ENCODE measurements at regions not wholly inside any gene's neighbourhood (a gene's known extent, or its start where the extent isn't known, plus 50 kb on each side); places are given as distances from the start of the nearest gene placed in this dataset.

- TF ChIP-seq CTCF (IDR thresholded peaks at IDR 0.05) (no peak), POLR2A (IDR thresholded peaks at IDR 0.05) (no peak), POLR2AphosphoS5 (IDR thresholded peaks at IDR 0.05; ENCODE audit: insufficient read depth in 1 of 2, low read depth in 1 of 2) (no peak)
- Histone ChIP-seq H3K27me3 (no peaks in the 10 kb centered on the region), H3K27ac (no peak overlapping the region), H3K4me1 (no peaks in the 10 kb centered on the region), H3K36me3 (no peaks in the 10 kb centered on the region), H3K9me3 (no peaks in the 10 kb centered on the region), H3K4me3 (no peak overlapping the region)
- intact Hi-C loops (cut with DNase I), result no loop called here
- DNase-seq (ENCODE audit: extremely low spot score in 2 of 2), result no peak
These were observed 178.6 kb downstream of the MYCN start for GRCh38 chr2:16118611-16119590.

GRCh38 chr2:16117791-16118610 is 177.7 kb downstream of the MYCN start:
- H3K27ac ChIP-seq, result no peak overlapping the region
- no peaks in the 10 kb centered on the region for H3K9me3 ChIP-seq
- no peaks in the 10 kb centered on the region for H3K36me3 ChIP-seq
- no peak for DNase-seq (ENCODE audit: extremely low spot score in 2 of 2)
- no peak overlapping the region for H3K4me3 ChIP-seq
- intact Hi-C loops (cut with DNase I), result no loop called here
- H3K4me1 ChIP-seq, result no peaks in the 10 kb centered on the region
- no peak for TF ChIP-seq CTCF (IDR thresholded peaks at IDR 0.05)
- TF ChIP-seq POLR2A (IDR thresholded peaks at IDR 0.05), result no peak
- TF ChIP-seq POLR2AphosphoS5 (IDR thresholded peaks at IDR 0.05; ENCODE audit: insufficient read depth in 1 of 2, low read depth in 1 of 2), result no peak
- no peaks in the 10 kb centered on the region for H3K27me3 ChIP-seq

GRCh38 chr2:16117021-16117700 is 176.8 kb downstream of the MYCN start:
- intact Hi-C loops (cut with DNase I), result no loop called here
- DNase-seq (ENCODE audit: extremely low spot score in 2 of 2), result no peak
- Histone ChIP-seq H3K9me3 (no peaks in the 10 kb centered on the region), H3K36me3 (no peaks in the 10 kb centered on the region), H3K27ac (no peak overlapping the region), H3K4me1 (no peaks in the 10 kb centered on the region), H3K27me3 (no peaks in the 10 kb centered on the region), H3K4me3 (no peak overlapping the region)
- TF ChIP-seq POLR2A (IDR thresholded peaks at IDR 0.05), result no peak
- TF ChIP-seq POLR2AphosphoS5 (IDR thresholded peaks at IDR 0.05; ENCODE audit: insufficient read depth in 1 of 2, low read depth in 1 of 2), result no peak
- TF ChIP-seq CTCF (IDR thresholded peaks at IDR 0.05), result no peak

- Histone ChIP-seq H3K36me3 (no peaks in the 10 kb centered on the region), H3K4me3 (no peak overlapping the region), H3K27ac (no peak overlapping the region), H3K27me3 (no peaks in the 10 kb centered on the region), H3K9me3 (no peaks in the 10 kb centered on the region), H3K4me1 (no peaks in the 10 kb centered on the region)
- no peak for TF ChIP-seq POLR2AphosphoS5 (IDR thresholded peaks at IDR 0.05; ENCODE audit: insufficient read depth in 1 of 2, low read depth in 1 of 2)
- DNase-seq (ENCODE audit: extremely low spot score in 2 of 2), result no peak
- intact Hi-C loops (cut with DNase I), result no loop called here
These were observed 175.8 kb downstream of the MYCN start for GRCh38 chr2:16115881-16116830.
